Testis (tissue), 2 donors: ENCODE measurements at regions not wholly inside any gene's neighbourhood (a gene's known extent, or its start where the extent isn't known, plus 50 kb on each side); places are given as distances from the start of the nearest gene placed in this dataset.

Source experiments
- CTCF ChIP-seq, 3 experiments: fragments of 450-650 bp in 2 of 3; fragments of 200-600 bp in 1 of 3; sonication (generic) in 1 of 3; IDR thresholded peaks; one replicate each; pipeline ENCODE4 v1.5.1; 2016 to 2019; ENCODE audit warnings: antibody characterized with exemption in 3 of 3, mild to moderate bottlenecking in 2 of 3, moderate library complexity in 1 of 3
- POLR2A ChIP-seq: fragments of 450-650 bp; IDR thresholded peaks from one replicate; pipeline ENCODE4 v1.6.1; 2017; ENCODE audit warnings: antibody characterized with exemption, mild to moderate bottlenecking, moderate library complexity

- TF ChIP-seq POLR2A (no peak), CTCF (IDR thresholded peaks at IDR 0.05) (no peak)
Measured at GRCh38 chr4:173910891-173911290, 372.6 kb downstream of the FBXO8 start.
